H9 (cell line): ENCODE measurements at regions not wholly inside any gene's neighbourhood (a gene's known extent, or its start where the extent isn't known, plus 50 kb on each side); places are given as distances from the start of the nearest gene placed in this dataset.
A peak's percentile ranks its signal among the peaks of the same experiment; 100 is the strongest.

Experiments used
- DNase-seq: peaks from one replicate; pipeline ENCODE4 v3.0.0-alpha.2; 2017
- H2AFZ ChIP-seq: one replicate; pipeline ENCODE4 v1.6.1; 2013; ENCODE audit warnings: mild to moderate bottlenecking, low read length, control low read depth, moderate library complexity
- H2AK5ac ChIP-seq: 2 replicates; pipeline ENCODE4 v1.6.1; 2013; ENCODE audit warnings: low read length, control low read depth, mixed read lengths; ENCODE audit not compliant: insufficient read length
- H2BK120ac ChIP-seq: one replicate; pipeline ENCODE4 v1.6.1; 2013; ENCODE audit warnings: low read depth, mild to moderate bottlenecking, low read length, control low read depth, inconsistent platforms; ENCODE audit not compliant: poor library complexity, severe bottlenecking
- H2BK12ac ChIP-seq: 2 replicates; pipeline ENCODE4 v1.6.1; 2013; ENCODE audit warnings: low read length, control low read depth, mixed read lengths, low read depth; ENCODE audit not compliant: insufficient read length
- H2BK15ac ChIP-seq: 2 replicates; pipeline ENCODE4 v1.6.1; 2013; ENCODE audit warnings: low read depth, low read length, control low read depth
- H2BK20ac ChIP-seq: one replicate; pipeline ENCODE4 v1.6.1; 2013; ENCODE audit warnings: low read depth, mild to moderate bottlenecking, low read length, control low read depth, inconsistent platforms; ENCODE audit not compliant: poor library complexity, severe bottlenecking
- H2BK5ac ChIP-seq: 2 replicates; pipeline ENCODE4 v1.6.1; 2013; ENCODE audit warnings: low read length, control low read depth, mixed read lengths; ENCODE audit not compliant: insufficient read length
- H3K14ac ChIP-seq: 2 replicates; pipeline ENCODE4 v1.6.1; 2013; ENCODE audit warnings: low read length, control low read depth; ENCODE audit not compliant: insufficient read depth
- H3K18ac ChIP-seq: 2 replicates; pipeline ENCODE4 v1.6.1; 2013; ENCODE audit warnings: low read depth, mild to moderate bottlenecking, mixed read lengths, low read length, control low read depth; ENCODE audit not compliant: insufficient read length
- H3K23ac ChIP-seq: 2 replicates; pipeline ENCODE4 v1.6.1; 2013; ENCODE audit warnings: low read length, control low read depth, mixed read lengths, low read depth; ENCODE audit not compliant: insufficient read length
- H3K23me2 ChIP-seq: 2 replicates; pipeline ENCODE4 v1.6.1; 2013; ENCODE audit warnings: low read depth, mild to moderate bottlenecking, mixed read lengths, low read length, control low read depth; ENCODE audit not compliant: insufficient read length, poor library complexity, severe bottlenecking
- H3K27ac ChIP-seq: 2 replicates; pipeline ENCODE4 v1.5.1; 2013; ENCODE audit warnings: low read length, control low read depth, mixed read lengths, low read depth; ENCODE audit not compliant: insufficient read length
- H3K27me3 ChIP-seq: 2 replicates; pipeline ENCODE4 v1.6.1; 2013; ENCODE audit warnings: low read length, control low read depth, inconsistent platforms; ENCODE audit not compliant: insufficient read depth
- H3K4ac ChIP-seq: 2 replicates; pipeline ENCODE4 v1.6.1; 2013; ENCODE audit warnings: low read depth, mild to moderate bottlenecking, control low read depth, inconsistent platforms, low read length, moderate library complexity
- H3K4me1 ChIP-seq: 2 replicates; pipeline ENCODE4 v1.6.1; 2013; ENCODE audit warnings: low read length, control low read depth, inconsistent platforms; ENCODE audit not compliant: insufficient read depth
- H3K4me2 ChIP-seq: 2 replicates; pipeline ENCODE4 v1.6.1; 2013; ENCODE audit warnings: low read length, control low read depth, mixed read lengths; ENCODE audit not compliant: insufficient read length, insufficient read depth
- H3K56ac ChIP-seq: 2 replicates; pipeline ENCODE4 v1.6.1; 2013; ENCODE audit warnings: low read depth, mild to moderate bottlenecking, mixed read lengths, low read length, control low read depth; ENCODE audit not compliant: insufficient read length
- H3K79me1 ChIP-seq: 2 replicates; pipeline ENCODE4 v1.6.1; 2013; ENCODE audit warnings: low read depth, mild to moderate bottlenecking, moderate library complexity, low read length, control low read depth, inconsistent platforms; ENCODE audit not compliant: insufficient read depth, poor library complexity, severe bottlenecking
- H3K79me2 ChIP-seq: 2 replicates; pipeline ENCODE4 v1.6.1; 2013; ENCODE audit warnings: low read length, control low read depth, inconsistent platforms; ENCODE audit not compliant: insufficient read depth
- H3K9ac ChIP-seq: 2 replicates; pipeline ENCODE4 v1.6.1; 2013; ENCODE audit warnings: low read length, control low read depth, mixed read lengths; ENCODE audit not compliant: insufficient read length; ENCODE audit errors: extremely low read depth
- H3K9me3 ChIP-seq: one replicate; pipeline ENCODE4 v1.6.1; 2013; ENCODE audit warnings: low read depth, low read length, inconsistent platforms; ENCODE audit not compliant: control insufficient read depth
- H3T11ph ChIP-seq: one replicate; pipeline ENCODE4 v1.6.1; 2013; ENCODE audit warnings: mild to moderate bottlenecking, low read length, control low read depth, inconsistent platforms
- H4K20me1 ChIP-seq: one replicate; pipeline ENCODE4 v1.6.1; 2013; ENCODE audit not compliant: control insufficient read depth, insufficient read length, insufficient read depth
- H4K5ac ChIP-seq: 2 replicates; pipeline ENCODE4 v1.6.1; 2013; ENCODE audit warnings: low read depth, mild to moderate bottlenecking, mixed read lengths, low read length, control low read depth; ENCODE audit not compliant: insufficient read length
- H4K8ac ChIP-seq: replicated peaks from 2 replicates; pipeline ENCODE4 v1.6.1; 2013; ENCODE audit warnings: low read length, control low read depth, mixed read lengths, low read depth; ENCODE audit not compliant: insufficient read length
- H4K91ac ChIP-seq: 2 replicates; pipeline ENCODE4 v1.6.1; 2013; ENCODE audit warnings: low read depth, mild to moderate bottlenecking, moderate library complexity, mixed read lengths, low read length, control low read depth; ENCODE audit not compliant: insufficient read length
- H3K27ac Mint-ChIP-seq, 3 experiments: 2 replicates in 2 of 3; 3 replicates in 1 of 3; pipeline ENCODE4 v1.8.0; 2020 to 2021; ENCODE audit warnings: mixed read lengths in 3 of 3, mild to moderate bottlenecking in 1 of 3, moderate library complexity in 1 of 3
- H3K27me3 Mint-ChIP-seq: 2 replicates; pipeline ENCODE4 v1.8.0; 2021; ENCODE audit warnings: low read depth, mild to moderate bottlenecking, moderate library complexity, mixed read lengths
- H3K36me3 Mint-ChIP-seq, 3 experiments: 2 replicates in 2 of 3; 3 replicates in 1 of 3; pipeline ENCODE4 v1.8.0; 2020 to 2021; ENCODE audit warnings: low read depth in 3 of 3, mixed read lengths in 3 of 3; ENCODE audit not compliant: insufficient read depth in 1 of 3
- H3K4me1 Mint-ChIP-seq, 2 experiments: 2 replicates each; pipeline ENCODE4 v1.8.0; 2020; ENCODE audit warnings: mixed read lengths in 2 of 2
- H3K4me3 Mint-ChIP-seq, 2 experiments: 2 replicates in 1 of 2; 3 replicates in 1 of 2; pipeline ENCODE4 v1.8.0; 2020 to 2021; ENCODE audit warnings: mild to moderate bottlenecking in 2 of 2, mixed read lengths in 2 of 2, moderate library complexity in 1 of 2
- H3K9me3 Mint-ChIP-seq, 2 experiments: 2 replicates in 1 of 2; 3 replicates in 1 of 2; pipeline ENCODE4 v1.8.0; 2020; ENCODE audit warnings: mild to moderate bottlenecking in 2 of 2, mixed read lengths in 2 of 2, moderate library complexity in 1 of 2
- WGBS: extraction: QIAGEN DNeasy Blood & Tissue Kit; methylation state at CpG from one replicate; pipeline ENCODE4 v1.1.7; 2013; ENCODE audit warnings: missing lambda C conversion rate, low lambda C conversion rate, mixed read lengths; ENCODE audit not compliant: insufficient read length; ENCODE audit errors: extremely low coverage; 5-methylcytosine and 5-hydroxymethylcytosine counted together
- TF ChIP-seq, protein P1 (sequence below): fragments of 200-600 bp; sonication (generic); conservative IDR thresholded peaks from 3 replicates; pipeline ENCODE4 v1.8.0; 2021; ENCODE audit warnings: antibody characterized with exemption, mild to moderate bottlenecking

DNA sequence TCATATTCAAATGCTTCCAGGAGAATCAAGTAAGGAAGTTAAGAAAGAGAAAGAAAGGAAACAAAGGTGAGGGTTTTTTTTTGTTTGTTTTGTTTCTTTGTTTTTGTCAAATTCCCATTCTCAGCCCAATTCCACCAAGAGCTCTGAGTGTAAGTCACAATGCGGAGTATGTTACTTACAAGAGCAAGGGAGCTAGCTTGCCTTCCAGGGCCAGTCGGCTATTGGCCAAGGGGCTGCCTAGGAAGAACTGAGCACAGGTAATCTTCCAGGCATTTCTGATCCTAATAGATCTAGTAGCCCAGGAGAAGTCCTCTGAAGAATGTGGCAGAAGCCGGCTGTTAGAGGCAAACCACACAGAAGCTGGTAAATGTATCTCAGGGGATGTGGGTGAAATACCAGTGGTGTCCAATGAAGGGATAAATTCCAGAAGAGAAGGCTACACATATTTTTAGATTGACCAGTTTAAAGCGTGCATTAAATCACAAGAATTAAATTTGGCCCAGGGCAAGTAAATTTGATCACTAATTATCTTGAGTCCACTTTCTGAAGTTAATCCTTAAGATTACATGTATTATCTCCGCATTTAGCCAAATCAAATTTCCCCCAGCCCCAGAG lies 239.6 kb upstream of the ADAMTS5 start:
- peaks cover 11 to 13% of the 10 kb centered on the region in 2 experiments for H3K4me1 Mint-ChIP-seq
- Histone ChIP-seq H3K23me2 (no peaks in the 10 kb centered on the region), H4K8ac (no peak overlapping the region), H2AK5ac (no peak overlapping the region), H3T11ph (no peak overlapping the region), H4K91ac (no peak overlapping the region), H3K56ac (no peak overlapping the region), H3K14ac (no peak overlapping the region), H4K5ac (no peak overlapping the region), H3K27ac (peak overlapping the region; percentile 41), H3K9me3 (no peaks in the 10 kb centered on the region), H2BK120ac (no peak overlapping the region), H2BK15ac (no peak overlapping the region), H2AFZ (no peak overlapping the region), H3K79me1 (no peaks in the 10 kb centered on the region), H3K79me2 (no peaks in the 10 kb centered on the region), H2BK20ac (no peak overlapping the region), H3K4me1 (no peaks in the 10 kb centered on the region), H3K27me3 (no peaks in the 10 kb centered on the region), H2BK12ac (no peak overlapping the region), H4K20me1 (no peaks in the 10 kb centered on the region), H3K4ac (no peak overlapping the region), H3K23ac (no peak overlapping the region), H3K9ac (no peak overlapping the region), H3K18ac (no peak overlapping the region), H3K4me2 (no peak overlapping the region), H2BK5ac (no peak overlapping the region)
- H3K4me3 Mint-ChIP-seq = no peak overlapping the region; a peak in 1 of 5 replicates
- TF ChIP-seq, protein P1, sequence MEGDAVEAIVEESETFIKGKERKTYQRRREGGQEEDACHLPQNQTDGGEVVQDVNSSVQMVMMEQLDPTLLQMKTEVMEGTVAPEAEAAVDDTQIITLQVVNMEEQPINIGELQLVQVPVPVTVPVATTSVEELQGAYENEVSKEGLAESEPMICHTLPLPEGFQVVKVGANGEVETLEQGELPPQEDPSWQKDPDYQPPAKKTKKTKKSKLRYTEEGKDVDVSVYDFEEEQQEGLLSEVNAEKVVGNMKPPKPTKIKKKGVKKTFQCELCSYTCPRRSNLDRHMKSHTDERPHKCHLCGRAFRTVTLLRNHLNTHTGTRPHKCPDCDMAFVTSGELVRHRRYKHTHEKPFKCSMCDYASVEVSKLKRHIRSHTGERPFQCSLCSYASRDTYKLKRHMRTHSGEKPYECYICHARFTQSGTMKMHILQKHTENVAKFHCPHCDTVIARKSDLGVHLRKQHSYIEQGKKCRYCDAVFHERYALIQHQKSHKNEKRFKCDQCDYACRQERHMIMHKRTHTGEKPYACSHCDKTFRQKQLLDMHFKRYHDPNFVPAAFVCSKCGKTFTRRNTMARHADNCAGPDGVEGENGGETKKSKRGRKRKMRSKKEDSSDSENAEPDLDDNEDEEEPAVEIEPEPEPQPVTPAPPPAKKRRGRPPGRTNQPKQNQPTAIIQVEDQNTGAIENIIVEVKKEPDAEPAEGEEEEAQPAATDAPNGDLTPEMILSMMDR = no peak
- peak overlapping the region; percentile 86 to 98 (median 91); a peak in 6 of 7 replicates for H3K27ac Mint-ChIP-seq
- H3K27me3 Mint-ChIP-seq = no peaks in the 10 kb centered on the region
- peaks cover 10 to 11% of the 10 kb centered on the region in 2 experiments for H3K9me3 Mint-ChIP-seq
- WGBS = no CpG with 5 or more reads among the region's 5 CpGs
- DNase-seq = peak; percentile 41
- H3K36me3 Mint-ChIP-seq = peaks cover 8 to 19% (median 10%) of the 10 kb centered on the region in 3 experiments
